ENCODE measurements at regions not wholly inside any gene's neighbourhood (a gene's known extent, or its start where the extent isn't known, plus 50 kb on each side); places are given as distances from the start of the nearest gene placed in this dataset.
A peak's percentile ranks its signal among the peaks of the same experiment; 100 is the strongest.
"Not testable (repeated sequence)": the region's sequence is repeated elsewhere in the genome, so short reads cannot be mapped to it uniquely, and the experiment has no call there.

- no peak for DNase-seq
Measured at GRCh38 chr18:34280000-34280399, 55.3 kb upstream of the NOL4 start.

DNA sequence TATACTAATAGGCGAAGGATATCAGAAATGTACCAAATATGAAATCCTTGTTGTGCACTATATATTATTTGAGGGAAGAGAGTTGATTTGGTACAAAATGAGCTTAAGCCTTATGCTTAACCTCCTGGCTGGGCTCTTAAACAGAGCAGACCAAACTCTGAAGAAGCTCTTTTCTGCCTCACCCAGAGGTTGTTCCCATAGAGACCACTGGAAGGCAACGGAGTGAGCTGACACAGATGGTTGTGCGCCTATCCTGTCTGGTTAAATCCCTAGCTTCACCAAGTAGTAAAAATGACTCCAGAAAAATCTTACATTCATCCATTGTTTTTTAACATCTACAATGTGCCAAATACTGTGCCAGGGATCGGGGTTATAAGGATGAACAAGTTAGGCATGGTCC lies 55.9 kb upstream of the NOL4 start:
- DNase-seq: no peak

DNA sequence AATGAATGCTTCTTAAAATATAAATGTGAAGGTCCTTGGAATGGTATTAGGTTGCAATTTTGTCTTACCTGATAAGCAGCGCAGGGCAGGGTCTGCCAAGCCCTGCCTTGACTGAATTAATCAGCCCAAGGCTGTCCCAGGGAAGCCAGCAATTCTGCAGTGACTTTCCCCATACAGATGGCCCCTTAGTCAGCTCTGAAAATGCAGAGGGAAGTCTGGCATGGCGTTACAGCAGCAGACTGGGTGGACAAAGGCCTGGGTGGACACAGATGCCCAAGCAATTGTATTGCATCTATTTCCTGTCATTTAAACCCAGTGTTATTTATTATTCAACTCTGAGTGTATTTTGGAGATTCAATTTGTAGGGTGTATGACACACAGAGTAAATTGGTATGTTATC lies 56.6 kb upstream of the NOL4 start:
- no peak for DNase-seq

GRCh38 chr18:34281722-34282121 lies 57.0 kb upstream of the NOL4 start:
- no peak for DNase-seq

GRCh38 chr18:34283506-34283905 lies 58.8 kb upstream of the NOL4 start:
- peak in 1 of 14 donors; percentile 13 for DNase-seq

DNA sequence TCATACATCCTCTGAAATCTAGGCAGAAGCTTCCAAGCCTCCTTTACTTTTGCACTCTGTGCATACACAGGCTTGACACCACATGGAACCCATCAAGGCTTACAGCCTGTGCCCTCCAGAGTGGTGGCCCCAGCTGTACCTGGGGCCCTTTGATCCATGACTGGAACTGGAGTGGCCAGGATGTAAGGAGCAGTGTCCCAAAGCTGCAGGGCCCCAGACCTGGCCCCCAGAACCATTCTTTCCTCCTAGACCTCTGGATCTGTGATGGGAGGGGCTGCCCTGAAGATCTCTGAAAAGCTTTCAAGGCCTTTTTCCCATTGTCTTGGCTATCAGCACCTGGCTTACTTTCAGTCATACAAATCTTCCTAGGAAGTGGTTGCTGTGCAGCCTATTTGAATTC lies 63.1 kb upstream of the NOL4 start:
- no peak for DNase-seq

- DNase-seq: no peak
Measured at GRCh38 chr18:34292594-34292993, 67.9 kb upstream of the NOL4 start.

- no peak for DNase-seq
Measured at GRCh38 chr18:34297287-34297686, 72.6 kb upstream of the NOL4 start.

- no peak for DNase-seq
Measured at GRCh38 chr18:34299828-34300227, 75.1 kb upstream of the NOL4 start.

GRCh38 chr18:34311468-34311867 lies 86.8 kb upstream of the NOL4 start:
- no peak for DNase-seq

GRCh38 chr18:34314847-34315246 lies 90.1 kb upstream of the NOL4 start:
- no peak for DNase-seq

DNA sequence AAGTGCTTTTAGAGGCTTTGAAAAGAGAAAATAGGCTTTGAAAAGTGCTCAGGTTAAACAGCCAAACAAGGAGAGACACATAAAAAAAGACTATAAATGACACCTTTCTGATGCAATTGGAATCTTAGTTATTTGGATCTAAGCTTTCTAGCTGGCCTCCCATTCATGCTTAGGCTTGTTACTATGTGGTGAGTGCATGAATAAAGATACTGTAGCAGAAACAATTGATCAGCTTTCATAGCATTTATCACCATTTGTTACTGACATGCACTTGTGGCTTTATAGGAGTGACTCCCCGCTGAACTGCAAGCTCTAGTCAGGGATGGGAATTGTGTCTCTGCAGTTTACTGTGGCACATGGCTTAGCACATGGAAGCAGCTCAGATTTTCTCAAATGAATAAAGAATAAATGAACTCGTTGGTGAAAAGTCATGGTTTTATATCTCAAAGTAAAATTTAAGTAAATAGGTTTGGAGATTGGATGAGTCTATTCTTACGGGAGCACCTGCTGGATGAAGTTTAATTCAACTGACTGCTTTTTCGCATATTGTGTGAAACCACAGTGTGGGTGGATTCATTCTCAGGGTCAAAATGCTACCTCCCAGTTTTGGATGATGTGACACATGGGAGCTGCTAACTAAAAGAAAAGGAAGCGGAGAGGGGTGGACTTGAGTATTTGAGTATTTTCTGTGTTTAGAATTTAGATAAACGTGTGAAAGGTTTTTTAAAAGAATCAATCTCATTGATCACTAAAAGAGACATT lies 91.1 kb upstream of the NOL4 start:
- no peak for DNase-seq

- DNase-seq: no peak
Measured at GRCh38 chr18:34320267-34320666, 95.6 kb upstream of the NOL4 start.

DNA sequence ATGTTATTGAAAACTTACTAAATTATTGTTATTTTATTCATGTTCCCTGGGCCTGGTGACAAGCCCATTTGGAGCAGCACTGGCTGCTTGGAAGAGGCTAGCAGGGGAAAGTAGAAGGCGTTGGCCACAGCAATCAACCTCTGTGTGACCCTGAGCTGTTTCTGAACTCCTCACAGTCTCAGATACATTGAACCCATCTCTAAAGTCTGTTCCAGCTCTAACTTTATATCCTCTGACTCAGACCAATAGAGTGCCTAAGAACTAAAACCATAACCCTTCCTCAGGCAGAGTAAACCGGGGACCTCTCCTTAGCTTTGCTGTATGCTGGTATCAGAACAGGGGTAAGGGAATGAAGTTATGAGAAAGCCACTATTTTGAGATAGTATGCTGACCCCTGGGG lies 96.4 kb upstream of the NOL4 start:
- DNase-seq: no peak

GRCh38 chr18:34322365-34323289 lies 97.9 kb upstream of the NOL4 start:
- DNase-seq: peak in 8 of 14 donors; percentile 1 to 22 (median 6)

DNA sequence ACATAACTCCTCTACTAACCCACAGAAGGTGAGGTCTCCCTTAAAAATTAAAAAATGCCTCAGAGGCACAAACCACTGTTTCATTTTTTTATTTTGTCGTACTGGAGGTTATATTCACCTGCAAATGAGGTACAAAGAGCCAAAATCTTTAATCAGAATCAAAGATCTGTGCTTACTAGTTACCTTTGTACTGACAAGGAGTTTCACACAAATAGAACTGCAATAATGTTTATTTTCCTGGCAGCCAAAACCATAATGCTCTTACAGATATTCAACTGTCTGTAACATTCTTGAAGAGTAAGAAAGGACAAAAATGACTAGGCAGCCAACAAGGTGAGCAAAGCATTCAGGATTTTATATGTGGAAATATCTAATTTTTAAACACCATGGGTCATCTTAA lies 105.1 kb upstream of the NOL4 start:
- no peak for DNase-seq

DNA sequence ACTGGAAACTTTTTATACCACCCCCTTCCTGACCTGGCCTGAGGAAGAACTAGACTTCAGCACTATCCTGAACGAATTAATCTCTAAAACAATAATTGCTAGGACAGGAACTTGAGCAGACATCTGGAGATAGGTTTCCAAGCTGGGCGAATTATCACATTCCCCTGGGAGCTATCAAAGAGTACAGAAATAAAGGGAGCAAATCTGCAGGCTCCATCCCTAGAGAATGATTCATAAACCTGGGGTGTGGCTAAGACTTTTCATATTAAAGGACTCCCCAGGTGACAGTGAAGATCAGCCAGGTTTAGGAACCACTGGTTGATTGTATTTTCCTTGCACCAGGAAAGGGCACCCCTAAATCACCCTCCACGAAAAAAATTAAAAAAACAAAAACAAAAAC lies 105.6 kb upstream of the NOL4 start:
- no peak for DNase-seq

DNA sequence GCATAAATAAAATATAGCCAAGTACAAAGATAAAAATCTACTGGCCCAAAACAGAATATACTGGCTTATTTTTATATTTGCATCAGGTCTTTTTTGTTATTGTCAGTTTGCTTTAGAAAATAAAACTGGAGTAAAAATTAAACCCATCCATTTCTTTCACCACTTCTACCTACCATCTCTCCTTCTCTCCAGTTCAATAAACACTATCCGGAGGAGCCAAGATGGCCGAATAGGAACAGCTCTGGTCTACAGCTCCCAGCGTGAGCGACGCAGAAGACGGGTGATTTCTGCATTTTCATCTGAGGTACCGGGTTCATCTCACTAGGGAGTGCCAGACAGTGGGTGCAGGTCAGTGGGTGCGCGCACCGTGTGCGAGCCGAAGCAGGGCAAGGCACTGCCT lies 106.2 kb upstream of the NOL4 start:
- not testable (repeated sequence) for DNase-seq

- not testable (repeated sequence) for DNase-seq
Measured at GRCh38 chr18:34331343-34331742, 106.6 kb upstream of the NOL4 start.

GRCh38 chr18:34339155-34339554 lies 114.4 kb upstream of the NOL4 start:
- DNase-seq: no peak

DNA sequence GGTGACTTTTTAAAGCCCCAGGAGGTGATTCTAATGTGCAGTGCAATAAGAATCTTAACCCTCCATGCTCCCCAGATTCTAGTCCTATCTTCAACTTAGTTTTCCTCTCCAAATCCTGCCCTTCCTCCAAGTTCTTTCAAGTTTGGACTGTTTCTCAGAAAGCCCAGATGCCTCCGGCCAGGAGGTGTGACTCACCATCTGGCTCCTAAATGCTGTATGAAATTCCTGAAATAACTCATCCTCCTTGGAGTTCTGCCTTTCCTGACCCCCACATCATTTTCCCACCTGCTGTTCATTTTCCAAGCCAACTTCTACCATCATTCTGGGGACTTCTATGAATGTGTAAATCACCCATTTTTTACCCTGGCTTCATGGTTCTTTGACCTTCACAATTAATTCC lies 118.2 kb upstream of the NOL4 start:
- peak in 1 of 14 donors; percentile 13 for DNase-seq

DNA sequence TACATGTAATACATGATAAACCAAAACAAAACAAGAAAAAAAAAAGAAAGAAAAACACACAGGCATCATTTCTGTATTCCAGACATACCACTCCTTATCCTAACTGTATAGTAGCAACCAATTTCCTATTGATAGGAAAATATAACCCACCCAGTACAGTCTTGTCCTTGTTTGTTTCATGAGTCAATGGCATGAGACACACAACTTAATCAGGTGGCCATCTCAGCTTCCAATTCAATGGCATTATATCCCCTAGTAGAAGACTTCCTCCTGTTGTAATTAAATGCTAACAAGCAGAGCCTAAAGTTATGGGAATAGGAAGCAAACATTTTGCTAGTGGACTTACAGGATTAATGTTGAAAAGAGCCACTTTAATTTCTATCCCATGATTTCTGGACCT lies 121.0 kb upstream of the NOL4 start:
- DNase-seq: no peak

DNA sequence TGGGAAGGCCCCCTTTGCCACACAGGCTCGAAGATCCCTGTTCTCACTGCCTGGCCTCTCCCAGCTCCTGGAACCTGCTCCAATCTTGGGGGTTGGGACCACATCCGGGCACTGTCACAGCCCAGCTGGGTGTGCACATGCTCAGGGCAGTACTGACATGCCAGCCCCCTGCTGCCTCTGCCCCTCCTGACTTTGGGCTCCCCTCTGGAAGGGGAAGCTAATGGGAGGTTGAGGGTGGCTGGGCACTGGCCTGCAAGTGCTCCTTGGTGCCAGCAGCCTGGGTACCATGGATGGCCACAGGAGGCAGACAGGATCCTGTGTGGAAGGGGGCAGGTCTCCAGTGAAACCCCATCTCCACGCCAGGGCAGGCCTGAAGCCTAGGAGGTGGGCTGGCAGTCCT lies 126.1 kb upstream of the NOL4 start:
- no peak for DNase-seq

Measured in C1 segment of cervical spinal cord (tissue), 14 donors.